ENCODE measurements at regions not wholly inside any gene's neighbourhood (a gene's known extent, or its start where the extent isn't known, plus 50 kb on each side); places are given as distances from the start of the nearest gene placed in this dataset.

DNA sequence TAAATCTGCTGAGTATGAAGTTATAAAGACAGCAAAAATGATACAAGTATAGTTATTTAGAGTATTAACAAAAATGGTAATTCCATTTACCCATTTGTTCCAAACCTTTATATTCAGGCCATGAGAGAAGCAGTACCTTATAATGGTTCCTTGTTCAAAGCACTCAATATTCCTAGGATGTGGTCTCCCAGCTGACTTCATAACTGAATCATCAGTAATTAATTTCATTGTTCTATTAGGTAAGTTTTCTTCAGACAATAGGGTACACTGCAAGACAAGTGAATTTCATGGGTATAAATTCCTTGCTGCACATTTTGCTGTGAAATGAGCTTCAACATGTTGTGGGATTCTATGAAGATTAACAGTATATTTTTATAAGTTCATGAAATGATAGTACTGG, 550.8 kb upstream of the ZEB2 start:
- no peak overlapping the region for H3K4me3 ChIP-seq (ENCODE audit: low read length)
- TF ChIP-seq, protein P1, sequence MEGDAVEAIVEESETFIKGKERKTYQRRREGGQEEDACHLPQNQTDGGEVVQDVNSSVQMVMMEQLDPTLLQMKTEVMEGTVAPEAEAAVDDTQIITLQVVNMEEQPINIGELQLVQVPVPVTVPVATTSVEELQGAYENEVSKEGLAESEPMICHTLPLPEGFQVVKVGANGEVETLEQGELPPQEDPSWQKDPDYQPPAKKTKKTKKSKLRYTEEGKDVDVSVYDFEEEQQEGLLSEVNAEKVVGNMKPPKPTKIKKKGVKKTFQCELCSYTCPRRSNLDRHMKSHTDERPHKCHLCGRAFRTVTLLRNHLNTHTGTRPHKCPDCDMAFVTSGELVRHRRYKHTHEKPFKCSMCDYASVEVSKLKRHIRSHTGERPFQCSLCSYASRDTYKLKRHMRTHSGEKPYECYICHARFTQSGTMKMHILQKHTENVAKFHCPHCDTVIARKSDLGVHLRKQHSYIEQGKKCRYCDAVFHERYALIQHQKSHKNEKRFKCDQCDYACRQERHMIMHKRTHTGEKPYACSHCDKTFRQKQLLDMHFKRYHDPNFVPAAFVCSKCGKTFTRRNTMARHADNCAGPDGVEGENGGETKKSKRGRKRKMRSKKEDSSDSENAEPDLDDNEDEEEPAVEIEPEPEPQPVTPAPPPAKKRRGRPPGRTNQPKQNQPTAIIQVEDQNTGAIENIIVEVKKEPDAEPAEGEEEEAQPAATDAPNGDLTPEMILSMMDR (conservative IDR thresholded peaks at IDR 0.05; ENCODE audit: low read depth, low read length): no peak
- no peak for DNase-seq (ENCODE audit: low read depth)

DNA sequence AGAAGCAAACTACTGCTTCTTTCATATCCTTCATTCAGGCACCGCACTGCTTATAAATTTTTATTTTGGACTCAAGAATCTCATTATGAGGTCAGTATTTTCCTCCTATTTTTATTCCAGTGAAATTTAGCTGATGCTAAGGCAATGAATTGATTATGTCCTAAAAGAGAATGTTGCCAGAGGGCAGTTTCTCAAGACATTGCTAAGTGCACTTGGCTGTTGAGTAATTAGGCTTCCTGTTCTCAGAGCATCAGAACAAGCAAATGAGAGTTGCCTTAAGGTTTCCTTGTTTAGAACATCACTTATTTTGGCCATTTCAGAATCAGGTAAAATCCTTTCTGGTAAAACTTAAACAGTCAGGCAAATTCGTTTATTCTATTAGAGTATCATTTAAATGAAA, 548.6 kb upstream of the ZEB2 start:
- DNase-seq (ENCODE audit: low read depth): no peak
- TF ChIP-seq, protein P1 (conservative IDR thresholded peaks at IDR 0.05; ENCODE audit: low read depth, low read length): no peak
- H3K4me3 ChIP-seq (ENCODE audit: low read length): no peak overlapping the region

DNA sequence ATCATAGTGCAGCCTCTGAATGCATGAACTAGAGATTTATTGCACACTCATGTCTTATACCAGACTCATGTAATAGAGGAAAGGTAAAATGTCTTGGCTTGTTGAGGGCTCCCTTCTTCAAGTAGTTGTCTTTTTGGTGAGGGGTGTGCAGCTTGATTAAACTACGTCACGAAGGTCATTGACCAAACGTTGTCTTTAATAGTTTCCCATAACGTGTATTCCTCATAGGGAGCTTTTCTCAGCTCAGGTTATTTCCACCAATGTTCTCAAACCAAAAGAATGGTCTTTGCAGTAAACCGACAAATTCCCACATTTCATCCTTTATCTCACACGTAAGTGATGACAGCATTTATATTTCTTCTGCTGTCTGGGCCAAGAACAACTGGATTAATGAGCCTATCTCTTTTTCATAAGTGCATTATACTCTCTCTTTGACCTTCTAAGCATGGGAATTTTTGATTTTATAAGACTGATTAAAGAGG, 547.7 kb upstream of the ZEB2 start:
- no peak overlapping the region for H3K4me3 ChIP-seq (ENCODE audit: low read length)
- TF ChIP-seq, protein P1 (conservative IDR thresholded peaks at IDR 0.05; ENCODE audit: low read depth, low read length): no peak
- DNase-seq (ENCODE audit: low read depth): no peak

DNA sequence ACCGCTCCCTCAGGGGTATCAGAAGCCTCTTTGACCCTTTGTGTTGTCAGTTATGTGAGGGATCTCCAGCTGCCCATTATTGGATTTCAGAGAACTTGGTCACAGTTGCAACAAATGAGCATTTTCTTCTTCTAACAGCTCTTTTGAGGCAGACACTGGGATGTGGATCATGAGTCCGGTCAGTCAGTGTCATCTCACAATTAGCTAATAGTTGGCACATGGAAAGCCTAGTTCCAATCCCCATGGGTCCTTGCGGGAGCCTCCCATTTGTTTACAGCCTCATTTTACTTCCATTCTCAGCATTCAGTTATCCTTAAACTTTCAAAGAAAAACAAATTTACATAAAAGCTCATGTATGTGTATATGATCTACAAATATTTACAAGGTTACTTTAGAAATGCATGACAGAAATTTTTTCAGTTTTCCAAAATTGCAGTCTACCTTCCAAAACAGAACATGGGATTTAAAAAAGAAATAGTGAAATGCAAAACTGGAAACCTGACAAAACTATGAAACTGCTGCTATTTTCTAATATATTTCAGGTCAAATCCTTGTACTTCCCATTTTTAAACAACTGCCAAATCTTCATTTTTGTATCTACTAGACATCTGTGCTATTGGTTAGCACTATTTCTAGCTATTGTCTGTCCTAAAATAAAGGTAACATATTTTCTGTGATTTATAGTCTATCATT, 547.1 kb upstream of the ZEB2 start:
- TF ChIP-seq, protein P1 (conservative IDR thresholded peaks at IDR 0.05; ENCODE audit: low read depth, low read length): no peak
- H3K4me3 ChIP-seq (ENCODE audit: low read length): no peak overlapping the region
- DNase-seq (ENCODE audit: low read depth): no peak

DNA sequence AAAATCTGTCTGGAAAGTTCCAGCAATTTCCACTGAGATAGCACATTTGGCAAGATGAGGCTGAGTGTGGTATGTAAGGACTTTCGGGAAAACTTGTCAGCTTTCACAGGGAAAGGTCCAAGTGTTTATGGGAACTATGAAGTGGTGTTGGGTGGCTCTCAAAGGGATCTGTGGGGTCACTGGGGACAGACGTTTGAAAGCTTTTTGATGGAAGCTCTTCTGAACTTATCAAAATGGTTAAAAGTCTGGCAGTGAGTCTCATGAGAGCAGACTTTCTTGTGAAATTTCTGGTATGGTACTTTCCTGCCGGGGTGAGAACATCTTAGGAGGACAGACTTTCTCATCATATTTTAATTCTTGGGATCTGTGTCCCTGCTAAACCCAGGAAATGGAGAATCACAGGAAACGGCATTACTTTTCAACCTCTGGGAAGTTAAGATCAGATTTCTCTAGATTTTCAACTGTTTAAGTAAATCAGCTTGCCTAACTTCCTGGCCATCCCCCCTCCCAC, 546.3 kb upstream of the ZEB2 start:
- TF ChIP-seq, protein P1 (conservative IDR thresholded peaks at IDR 0.05; ENCODE audit: low read depth, low read length): no peak
- no peak overlapping the region for H3K4me3 ChIP-seq (ENCODE audit: low read length)
- no peak for DNase-seq (ENCODE audit: low read depth)

DNA sequence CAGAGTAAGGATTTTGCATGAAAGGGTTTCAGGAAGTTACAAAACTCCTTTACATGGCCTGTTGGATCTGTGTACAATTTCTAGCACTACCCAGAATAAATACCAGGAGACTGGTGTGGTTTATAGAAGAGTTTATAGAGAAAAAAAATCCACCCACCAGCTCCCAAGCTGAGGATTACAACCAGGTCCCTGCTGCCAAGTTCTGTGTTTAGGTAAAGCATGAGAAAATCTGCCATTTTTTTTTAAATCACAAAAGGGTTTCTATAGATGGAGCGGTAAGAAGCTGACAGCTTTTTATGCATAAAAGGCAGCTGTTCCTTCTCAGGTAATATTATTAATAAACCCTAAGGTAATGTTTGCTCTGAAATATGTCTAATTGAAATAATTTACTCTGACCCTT, 545.4 kb upstream of the ZEB2 start:
- no peak for DNase-seq (ENCODE audit: low read depth)
- H3K4me3 ChIP-seq (ENCODE audit: low read length): no peak overlapping the region
- TF ChIP-seq, protein P1 (conservative IDR thresholded peaks at IDR 0.05; ENCODE audit: low read depth, low read length): no peak

DNA sequence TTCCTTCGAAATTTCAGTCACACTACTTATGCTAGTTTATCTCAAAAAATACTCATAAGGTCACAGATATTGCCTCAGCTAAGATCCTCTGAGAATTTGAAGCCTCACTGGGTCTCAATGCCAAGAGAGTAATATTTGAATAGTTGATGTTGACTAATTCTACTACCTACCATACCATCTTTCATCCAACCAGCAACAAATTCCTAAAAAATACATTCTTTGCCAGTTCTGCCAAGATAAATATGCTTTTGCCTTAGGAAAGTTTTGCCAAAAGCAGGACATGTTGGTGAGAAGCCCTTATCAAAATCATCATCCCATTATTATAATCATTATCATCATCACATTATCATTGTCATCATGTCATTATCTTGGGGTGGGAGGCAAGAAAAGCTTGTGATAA, 544.6 kb upstream of the ZEB2 start:
- TF ChIP-seq, protein P1 (conservative IDR thresholded peaks at IDR 0.05; ENCODE audit: low read depth, low read length): no peak
- no peak overlapping the region for H3K4me3 ChIP-seq (ENCODE audit: low read length)
- no peak for DNase-seq (ENCODE audit: low read depth)
